ENCODE measurements at regions not wholly inside any gene's neighbourhood (a gene's known extent, or its start where the extent isn't known, plus 50 kb on each side); places are given as distances from the start of the nearest gene placed in this dataset.

DNA sequence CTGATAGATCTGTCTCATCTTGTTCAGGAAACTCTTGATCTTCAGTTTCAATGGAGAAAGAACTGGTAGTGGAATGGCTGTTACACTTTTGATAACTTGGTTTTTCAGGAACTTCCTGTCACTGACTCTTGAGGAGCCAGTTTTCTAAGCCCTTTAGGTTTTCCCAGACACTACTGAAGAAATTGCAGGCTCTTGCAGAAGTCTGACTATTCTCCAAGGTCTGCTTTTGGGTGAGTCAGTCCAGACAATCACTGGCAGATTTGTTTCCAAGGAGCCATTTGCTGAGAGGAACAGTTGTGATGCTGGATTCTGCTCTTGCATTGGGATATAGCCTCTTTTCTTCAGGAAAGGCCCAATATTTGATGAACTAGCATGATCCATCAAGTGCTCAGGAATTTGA is 468.0 kb downstream of the FUT8 start:
- TF ChIP-seq, protein P1, sequence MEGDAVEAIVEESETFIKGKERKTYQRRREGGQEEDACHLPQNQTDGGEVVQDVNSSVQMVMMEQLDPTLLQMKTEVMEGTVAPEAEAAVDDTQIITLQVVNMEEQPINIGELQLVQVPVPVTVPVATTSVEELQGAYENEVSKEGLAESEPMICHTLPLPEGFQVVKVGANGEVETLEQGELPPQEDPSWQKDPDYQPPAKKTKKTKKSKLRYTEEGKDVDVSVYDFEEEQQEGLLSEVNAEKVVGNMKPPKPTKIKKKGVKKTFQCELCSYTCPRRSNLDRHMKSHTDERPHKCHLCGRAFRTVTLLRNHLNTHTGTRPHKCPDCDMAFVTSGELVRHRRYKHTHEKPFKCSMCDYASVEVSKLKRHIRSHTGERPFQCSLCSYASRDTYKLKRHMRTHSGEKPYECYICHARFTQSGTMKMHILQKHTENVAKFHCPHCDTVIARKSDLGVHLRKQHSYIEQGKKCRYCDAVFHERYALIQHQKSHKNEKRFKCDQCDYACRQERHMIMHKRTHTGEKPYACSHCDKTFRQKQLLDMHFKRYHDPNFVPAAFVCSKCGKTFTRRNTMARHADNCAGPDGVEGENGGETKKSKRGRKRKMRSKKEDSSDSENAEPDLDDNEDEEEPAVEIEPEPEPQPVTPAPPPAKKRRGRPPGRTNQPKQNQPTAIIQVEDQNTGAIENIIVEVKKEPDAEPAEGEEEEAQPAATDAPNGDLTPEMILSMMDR (IDR thresholded peaks at IDR 0.05; ENCODE audit: borderline replicate concordance, insufficient read depth, low read depth, low read length): no peak
- H3K4me3 ChIP-seq (ENCODE audit: low read depth, low read length): no peak overlapping the region

DNA sequence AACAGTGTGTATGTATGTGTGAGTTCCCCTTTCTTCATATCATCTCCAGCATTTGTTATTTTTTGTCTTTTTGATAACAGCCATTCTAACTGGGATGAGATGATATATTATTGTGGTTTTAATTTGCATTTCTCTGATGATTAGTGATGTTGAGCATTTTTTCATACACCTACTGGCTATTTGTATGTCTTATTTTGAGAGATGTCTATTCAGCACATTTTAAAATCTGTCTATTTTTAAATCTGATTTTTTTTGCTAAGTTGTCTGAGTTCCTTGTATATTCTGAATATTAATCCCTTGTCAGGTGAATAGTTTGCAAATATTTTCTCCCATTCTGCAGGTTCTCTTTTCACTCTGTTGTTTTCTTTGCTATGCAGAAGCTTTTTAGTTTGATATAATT is 469.1 kb downstream of the FUT8 start:
- TF ChIP-seq, protein P1 (IDR thresholded peaks at IDR 0.05; ENCODE audit: borderline replicate concordance, insufficient read depth, low read depth, low read length): no peak
- H3K4me3 ChIP-seq (ENCODE audit: low read depth, low read length): no peak overlapping the region

DNA sequence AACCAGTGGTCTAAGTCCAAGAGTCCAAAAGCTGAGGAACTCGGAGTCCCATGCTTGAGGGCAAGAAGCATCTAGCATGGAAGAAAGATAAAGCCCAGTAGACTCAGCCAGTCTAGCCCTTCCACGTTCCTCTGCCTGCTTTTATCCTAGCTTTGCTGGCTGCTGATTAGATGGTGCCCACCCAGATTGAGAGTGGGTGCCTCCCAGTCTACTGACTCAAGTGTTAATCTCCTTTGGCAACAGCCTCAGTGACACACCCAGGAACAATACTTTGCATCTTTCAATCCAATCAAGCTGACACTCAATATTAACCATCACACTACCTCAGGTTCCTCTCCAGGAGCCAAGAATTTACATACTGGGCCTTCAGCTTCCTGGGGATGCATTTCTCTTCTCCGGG is 476.1 kb downstream of the FUT8 start:
- no peak overlapping the region for H3K4me3 ChIP-seq (ENCODE audit: low read depth, low read length)
- TF ChIP-seq, protein P1 (IDR thresholded peaks at IDR 0.05; ENCODE audit: borderline replicate concordance, insufficient read depth, low read depth, low read length): no peak

DNA sequence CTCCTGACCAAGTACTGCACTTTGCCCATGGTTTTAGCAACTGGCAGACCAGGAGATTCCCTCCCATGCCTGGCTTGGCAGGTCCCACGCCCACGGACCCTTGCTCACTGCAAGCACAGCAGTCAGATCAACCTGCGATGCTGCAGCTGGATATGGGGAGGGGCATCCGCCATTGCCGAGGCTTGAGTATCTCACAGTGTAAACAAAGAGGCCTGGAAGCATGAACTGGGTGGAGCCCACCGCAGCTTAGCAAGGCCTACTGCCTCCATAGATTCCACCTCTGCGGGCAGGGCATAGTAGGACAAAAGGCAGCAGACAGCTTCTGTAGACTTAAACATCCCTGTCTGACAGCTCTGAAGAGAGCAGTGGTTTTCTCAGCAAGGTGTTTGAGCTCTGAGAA is 479.8 kb downstream of the FUT8 start:
- no peak overlapping the region for H3K4me3 ChIP-seq (ENCODE audit: low read depth, low read length)
- TF ChIP-seq, protein P1 (IDR thresholded peaks at IDR 0.05; ENCODE audit: borderline replicate concordance, insufficient read depth, low read depth, low read length): no peak

DNA sequence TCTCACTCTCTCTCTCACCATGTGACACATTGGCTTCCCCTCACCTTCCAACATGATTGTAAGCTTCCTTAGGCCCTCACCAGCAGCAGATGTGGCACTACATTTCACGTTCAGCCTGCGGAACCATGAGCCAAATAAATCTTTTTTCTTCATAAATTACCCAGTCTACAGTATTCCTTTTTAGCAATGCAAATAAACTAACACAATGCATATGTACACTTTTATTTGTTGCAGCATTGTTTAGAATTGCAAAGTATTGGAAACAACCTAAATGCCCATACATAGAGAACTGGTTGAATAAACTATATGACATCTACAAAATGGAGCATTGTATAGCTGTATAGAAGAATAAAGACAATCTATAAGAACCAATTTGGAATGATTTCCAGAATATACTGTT is 487.6 kb downstream of the FUT8 start:
- H3K4me3 ChIP-seq (ENCODE audit: low read depth, low read length): no peak overlapping the region
- TF ChIP-seq, protein P1 (IDR thresholded peaks at IDR 0.05; ENCODE audit: borderline replicate concordance, insufficient read depth, low read depth, low read length): no peak

DNA sequence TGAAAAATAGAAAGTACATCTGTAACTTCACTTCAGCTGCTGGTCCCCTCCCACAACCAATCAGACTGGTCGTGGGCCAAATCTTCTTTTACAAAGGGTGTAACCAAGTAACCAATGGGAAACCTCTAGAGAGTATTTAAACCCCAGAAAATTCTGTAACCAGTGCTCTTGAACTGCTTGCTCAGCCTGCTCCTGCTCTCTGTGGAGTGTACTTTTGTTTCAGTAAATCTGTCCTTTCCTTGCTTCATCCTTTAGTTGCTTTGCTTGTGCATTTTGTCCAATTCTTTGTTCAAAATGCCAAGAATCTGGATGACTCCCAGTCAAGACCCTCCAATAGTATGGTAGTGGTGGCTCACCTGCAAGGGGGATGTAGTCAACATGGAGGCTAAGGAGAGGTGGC is 489.1 kb downstream of the FUT8 start:
- TF ChIP-seq, protein P1 (IDR thresholded peaks at IDR 0.05; ENCODE audit: borderline replicate concordance, insufficient read depth, low read depth, low read length): no peak
- H3K4me3 ChIP-seq (ENCODE audit: low read depth, low read length): no peak overlapping the region

DNA sequence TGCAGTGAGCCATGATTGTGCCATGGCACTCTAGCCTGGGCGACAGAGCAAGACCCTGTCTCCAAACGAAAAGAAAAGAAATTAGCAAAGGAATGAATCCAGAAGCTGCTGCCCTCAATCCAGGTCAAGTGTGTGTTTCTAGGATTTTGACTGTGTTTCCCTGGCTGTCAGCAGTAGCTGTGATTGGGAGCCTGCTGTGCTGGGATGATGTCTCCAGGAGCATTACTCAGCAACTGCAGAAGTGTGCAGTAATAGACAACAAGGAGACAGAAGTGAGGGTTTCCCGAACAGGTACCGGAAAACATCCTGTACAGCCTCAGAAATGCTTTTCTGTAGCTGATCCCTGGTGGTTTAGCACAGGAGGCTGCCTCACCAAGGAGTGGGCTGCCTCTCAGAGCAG is 492.5 kb downstream of the FUT8 start:
- H3K4me3 ChIP-seq (ENCODE audit: low read depth, low read length): no peak overlapping the region
- TF ChIP-seq, protein P1 (IDR thresholded peaks at IDR 0.05; ENCODE audit: borderline replicate concordance, insufficient read depth, low read depth, low read length): no peak

Measured in GM12875 (cell line).